GM12892 (cell line): ENCODE measurements at regions not wholly inside any gene's neighbourhood (a gene's known extent, or its start where the extent isn't known, plus 50 kb on each side); places are given as distances from the start of the nearest gene placed in this dataset.

Experiments
- POLR2A ChIP-seq: IDR thresholded peaks from 2 replicates; pipeline ENCODE4 v1.6.1; 2011; ENCODE audit warnings: low read depth, low read length, control low read depth
- POLR2AphosphoS5 ChIP-seq: IDR thresholded peaks from 2 replicates; pipeline ENCODE4 v1.6.1; 2011; ENCODE audit warnings: low read depth, low read length, control low read depth
- TAF1 ChIP-seq: IDR thresholded peaks from 2 replicates; pipeline ENCODE4 v1.6.1; 2011; ENCODE audit warnings: low read depth, mild to moderate bottlenecking, control low read depth, low read length, borderline replicate concordance

DNA sequence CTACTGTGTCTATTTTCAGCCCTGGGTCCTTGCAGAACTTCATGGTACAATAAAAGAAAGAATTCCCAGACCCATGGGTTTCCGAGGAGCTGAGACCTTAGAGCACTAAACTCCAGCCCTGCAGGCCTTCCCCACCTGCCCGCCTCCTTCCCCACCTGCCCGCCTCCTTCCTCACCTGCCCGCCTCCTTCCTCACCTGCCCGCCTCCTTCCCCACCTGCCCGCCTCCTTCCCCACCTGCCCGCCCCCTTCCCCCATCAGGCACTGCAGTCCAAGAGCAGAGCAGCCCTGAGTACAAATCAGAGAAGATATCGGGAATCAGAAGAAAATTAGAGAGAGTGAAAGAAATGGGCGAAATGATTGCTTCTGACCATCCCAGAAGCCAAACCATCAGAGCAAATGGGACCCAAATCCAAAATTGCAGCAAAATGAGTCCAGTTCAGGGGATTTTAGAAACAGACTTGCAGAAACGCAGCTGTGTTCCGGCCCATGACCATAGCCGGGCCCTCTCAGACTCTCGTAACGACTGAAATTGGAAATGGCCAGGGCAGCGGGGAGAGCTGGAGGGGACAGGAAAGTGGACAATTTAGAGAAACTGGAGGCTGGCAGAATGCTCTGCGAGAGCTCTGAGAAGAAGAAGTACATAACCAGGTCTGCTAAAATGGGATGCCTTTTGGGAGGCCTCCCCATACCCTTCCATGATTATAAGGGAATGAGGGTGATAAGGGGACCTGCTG is 568.4 kb downstream of the TCERG1L start:
- TF ChIP-seq POLR2A (no peak), POLR2AphosphoS5 (no peak), TAF1 (no peak)
